OCI-LY1 (cell line): ENCODE measurements at regions not wholly inside any gene's neighbourhood (a gene's known extent, or its start where the extent isn't known, plus 50 kb on each side); places are given as distances from the start of the nearest gene placed in this dataset.

ENCODE experiments used
- CTCF ChIP-seq: fragments of 200-600 bp; sonication (generic), shearing (Covaris generic); IDR thresholded peaks from 2 replicates; pipeline ENCODE4 v1.5.1; 2017; ENCODE audit warnings: mild to moderate bottlenecking, antibody characterized with exemption, low read length, moderate library complexity, mixed read lengths
- EZH2 ChIP-seq: fragments of 200-600 bp; sonication (generic), shearing (Covaris generic); IDR thresholded peaks from 2 replicates; pipeline ENCODE4 v1.8.0; 2017; ENCODE audit warnings: borderline replicate concordance, mixed run types, mild to moderate bottlenecking, antibody characterized with exemption, low read length, moderate library complexity, mixed read lengths

- TF ChIP-seq CTCF (no peak), EZH2 (no peak)
Measured at GRCh38 chr10:21270976-21271375, 254.5 kb downstream of the SKIDA1 start.
